Effector CD8-positive, alpha-beta T cell (primary cell): ENCODE measurements at regions not wholly inside any gene's neighbourhood (a gene's known extent, or its start where the extent isn't known, plus 50 kb on each side); places are given as distances from the start of the nearest gene placed in this dataset.

ENCODE experiments used
- DNase-seq: peaks from one replicate; lab custom pipeline; 2025; lab: John Stamatoyannopoulos, UW

DNA sequence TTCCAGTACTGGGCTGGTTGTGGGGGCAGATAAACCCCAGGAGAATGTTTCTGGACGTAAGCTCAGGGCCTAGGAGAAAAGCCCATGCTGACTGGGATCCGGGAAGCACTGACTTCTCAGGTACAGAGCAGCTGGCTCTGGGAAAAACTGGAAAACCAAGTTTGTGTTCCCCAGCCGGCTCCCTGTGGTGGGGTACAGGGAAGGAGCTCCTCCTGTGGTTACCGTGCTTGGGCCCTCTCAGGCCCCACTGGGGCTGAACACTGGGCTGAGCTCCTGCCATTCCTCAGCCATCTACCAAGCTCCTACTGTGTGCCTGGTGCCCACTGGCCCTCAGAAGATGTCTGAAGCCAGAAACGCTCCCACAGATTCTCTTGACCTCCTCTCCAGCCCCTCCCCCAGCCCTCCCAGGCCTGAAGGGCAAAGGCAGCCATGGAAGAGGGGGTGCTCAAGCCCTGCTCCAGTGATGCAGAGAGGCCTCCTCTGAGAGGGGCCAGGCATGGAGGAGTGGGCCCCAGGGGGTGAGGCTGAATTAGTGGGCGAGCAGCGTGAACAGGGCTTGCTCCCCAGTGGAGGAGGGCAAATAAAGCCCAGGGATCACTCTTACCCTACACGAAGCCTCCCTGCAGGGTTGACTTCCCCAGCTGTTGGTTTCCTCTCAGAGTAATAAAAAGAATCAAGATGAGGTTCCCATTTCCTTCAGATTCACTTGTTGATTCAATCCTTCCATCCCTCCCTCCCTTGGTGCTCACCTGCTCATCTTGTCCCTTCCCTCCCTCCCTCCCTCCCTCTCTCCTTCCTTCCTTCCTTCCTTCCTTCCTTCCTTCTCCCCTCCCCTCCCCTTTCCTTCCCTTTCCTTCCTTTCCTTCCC lies 100.0 kb downstream of the VEGFA start:
- no peak for DNase-seq

DNA sequence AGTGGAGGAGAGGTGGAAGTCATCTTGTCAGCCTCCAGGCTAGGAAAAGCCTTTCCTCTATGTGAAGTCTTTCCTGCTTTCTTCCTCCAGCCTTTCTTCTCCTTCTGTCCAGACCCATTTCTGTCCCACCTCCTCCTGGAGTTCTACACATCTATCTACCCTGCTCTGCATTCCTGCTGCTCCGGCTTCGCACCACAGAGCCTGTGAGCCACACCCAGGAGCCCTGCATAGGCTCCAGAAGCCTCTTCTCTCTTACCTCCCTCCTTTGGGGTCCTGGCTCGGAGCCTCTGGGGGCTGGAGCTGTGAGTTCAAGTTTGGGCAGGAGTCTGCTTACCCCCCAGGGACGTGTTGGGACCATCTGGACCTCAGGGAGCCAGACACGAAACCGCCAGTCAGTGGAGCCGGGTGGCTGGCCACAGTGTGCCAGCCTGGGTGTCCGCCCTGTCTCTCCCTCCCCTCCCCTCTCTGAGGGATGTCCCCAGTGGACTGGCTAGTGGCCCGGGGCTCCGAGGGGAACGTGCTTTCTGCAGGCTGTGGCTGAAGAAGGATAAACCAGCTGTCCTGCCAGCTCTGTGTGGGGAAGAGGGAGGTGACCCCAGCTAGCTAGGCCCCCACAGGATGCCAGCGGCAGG lies 99.2 kb downstream of the VEGFA start:
- no peak for DNase-seq

DNA sequence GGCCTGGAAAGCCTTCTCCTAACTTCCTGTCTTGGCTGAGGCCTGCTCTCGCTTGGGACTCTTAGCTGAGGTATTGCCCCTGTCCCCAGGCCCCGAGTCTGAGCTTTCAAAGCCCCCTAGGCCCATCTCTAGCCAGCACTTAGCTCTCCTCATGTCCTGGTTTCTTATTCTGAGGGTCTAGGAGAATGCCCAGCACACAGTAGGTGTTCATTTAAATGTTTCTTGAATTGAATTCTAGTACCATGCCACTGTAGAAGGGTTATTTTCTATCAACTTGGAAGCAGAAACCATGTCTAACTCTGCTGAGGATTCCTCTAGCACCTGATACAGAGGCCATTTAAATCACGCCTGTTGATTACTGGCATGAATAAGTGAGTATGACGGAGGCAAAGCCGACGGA lies 98.5 kb downstream of the VEGFA start:
- DNase-seq: no peak

DNA sequence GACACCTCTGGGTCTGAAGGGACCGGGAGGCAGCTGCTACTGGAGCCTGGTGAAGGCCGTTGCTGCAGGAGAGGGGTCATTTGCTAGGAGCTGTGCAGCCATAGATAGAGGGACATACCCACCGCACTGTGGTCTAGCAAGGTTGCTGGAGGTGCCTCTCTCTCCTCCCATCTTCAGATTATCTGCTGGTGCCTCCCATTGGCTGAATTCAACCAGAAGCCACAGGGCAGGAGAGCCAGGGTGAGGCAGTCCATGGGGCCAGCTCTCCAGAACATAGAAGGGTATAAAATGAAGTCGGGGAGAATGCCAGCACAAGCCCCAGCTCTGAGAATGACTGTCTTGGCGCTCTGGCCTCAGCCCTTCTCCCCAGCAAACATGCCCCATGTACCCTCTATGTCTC lies 98.0 kb downstream of the VEGFA start:
- no peak for DNase-seq

DNA sequence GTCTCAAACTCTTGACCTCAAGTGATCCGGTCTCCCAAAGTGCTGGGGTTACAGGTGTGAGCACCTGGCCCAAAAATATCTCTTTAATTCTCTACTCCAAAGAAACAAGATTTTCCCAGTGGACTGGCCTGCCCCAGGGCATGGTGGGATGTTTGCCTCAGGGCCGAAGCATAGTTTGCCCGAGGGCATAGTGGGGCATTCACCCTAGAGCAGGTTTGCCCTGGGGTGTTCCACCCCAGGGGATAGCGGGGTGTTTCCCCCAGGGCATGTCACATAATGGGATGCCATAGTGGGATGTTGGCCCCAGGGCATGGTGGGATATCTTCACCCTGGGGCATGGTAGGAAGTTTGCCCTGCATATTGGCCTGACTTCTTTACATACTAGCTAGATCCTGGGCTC lies 97.2 kb downstream of the VEGFA start:
- DNase-seq: no peak

DNA sequence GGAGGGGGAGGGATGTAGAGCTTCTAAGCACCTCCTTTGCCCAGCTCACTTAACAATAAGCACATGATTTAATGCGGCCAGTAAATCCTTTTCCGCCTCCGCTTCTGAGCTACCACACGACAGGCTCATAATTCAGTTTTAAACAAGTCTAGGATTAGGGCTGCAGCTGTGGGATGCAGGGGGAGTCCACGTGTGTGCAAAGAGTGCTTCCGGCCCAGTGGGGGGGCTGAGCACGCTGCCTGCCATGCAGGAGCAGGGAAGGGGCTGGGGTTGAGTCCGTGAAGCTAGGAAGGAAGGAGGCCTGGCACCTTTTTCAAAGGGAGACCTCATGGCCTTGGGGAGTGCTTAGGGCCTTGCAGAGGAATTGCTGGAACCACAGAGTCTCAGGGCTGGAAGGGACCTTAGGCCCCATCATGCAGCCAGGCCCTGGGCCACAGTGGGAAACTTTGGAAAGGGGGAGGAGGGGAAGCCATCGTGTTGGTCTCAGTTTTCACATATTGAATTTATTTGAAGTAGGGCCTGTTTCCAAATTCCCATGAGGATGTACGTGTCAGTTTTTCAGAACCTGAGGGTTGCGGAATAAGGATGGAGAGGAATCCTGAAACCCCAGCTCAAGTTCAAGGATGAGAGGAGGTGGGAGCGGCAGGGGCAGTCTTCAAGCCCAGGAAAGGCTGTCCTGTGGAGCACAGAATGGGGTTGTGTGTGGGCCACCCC lies 96.1 kb downstream of the VEGFA start:
- DNase-seq: no peak

DNA sequence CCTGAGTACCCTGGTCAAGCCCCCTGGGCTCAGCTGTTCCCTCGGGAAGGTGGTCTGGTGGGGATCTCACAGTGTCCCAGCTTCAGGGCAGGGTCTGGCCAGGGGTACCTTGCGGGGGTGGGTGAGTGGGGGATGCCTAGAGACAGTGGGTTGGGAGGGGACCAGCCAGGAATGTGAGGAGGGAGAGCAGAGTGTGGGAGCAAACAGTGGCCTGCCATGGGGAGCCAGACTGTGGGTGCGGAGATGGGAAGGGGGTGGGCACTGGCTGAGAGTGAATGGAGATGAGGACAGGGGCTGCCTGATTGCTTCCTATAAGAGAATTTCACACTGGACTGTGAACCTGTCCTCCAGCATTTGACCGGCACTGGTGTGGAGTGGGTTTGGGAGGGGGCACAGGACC lies 95.1 kb downstream of the VEGFA start:
- no peak for DNase-seq

DNA sequence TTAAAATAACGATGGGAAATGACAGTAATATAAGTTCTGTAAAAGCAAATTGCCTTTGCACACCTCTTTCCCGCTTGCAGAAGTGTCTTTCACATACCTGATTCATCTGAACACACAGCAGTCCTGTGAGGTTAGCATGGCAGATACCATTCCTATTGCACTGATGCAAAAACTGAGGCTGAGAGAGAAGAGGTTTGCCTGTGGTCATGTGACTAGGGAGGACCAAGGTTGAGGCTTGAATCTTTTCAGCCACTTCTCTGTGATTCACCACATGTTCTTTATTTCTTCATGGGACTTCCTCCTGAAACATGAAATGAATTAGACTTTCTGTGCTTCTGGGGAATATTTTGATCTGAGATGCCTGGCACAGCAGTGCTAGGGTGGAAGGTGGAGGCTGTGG lies 92.9 kb downstream of the VEGFA start:
- DNase-seq: no peak

DNA sequence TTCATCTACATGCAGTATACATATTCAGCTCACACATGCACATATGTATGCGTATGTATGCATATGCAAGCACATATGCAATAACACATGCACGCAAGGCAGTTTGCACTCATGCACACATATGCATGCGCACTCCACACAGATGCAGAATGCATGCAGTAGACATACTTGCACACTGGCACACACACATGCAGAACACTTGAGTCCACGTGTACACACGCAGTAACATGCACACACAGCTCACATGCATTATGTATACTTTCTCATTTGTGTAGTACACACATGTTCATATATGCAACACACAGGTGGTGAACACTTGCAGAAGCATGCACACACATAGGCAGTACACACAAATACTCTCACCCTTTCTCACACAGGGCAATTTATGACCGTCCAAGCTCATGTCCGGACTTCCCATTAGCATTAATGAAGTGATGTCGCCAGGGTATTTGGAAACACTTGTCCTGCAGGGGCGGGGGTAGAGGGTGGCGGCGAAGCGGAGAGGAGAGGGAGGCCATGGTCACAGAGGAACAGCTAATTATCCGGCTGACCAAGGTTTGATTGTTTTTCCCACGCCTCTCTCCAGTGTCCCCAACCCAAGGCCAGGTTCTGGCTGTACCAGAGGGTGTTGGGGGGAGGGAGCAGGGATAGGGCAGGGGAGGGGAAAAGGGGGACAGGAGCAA lies 91.3 kb downstream of the VEGFA start:
- DNase-seq: no peak

DNA sequence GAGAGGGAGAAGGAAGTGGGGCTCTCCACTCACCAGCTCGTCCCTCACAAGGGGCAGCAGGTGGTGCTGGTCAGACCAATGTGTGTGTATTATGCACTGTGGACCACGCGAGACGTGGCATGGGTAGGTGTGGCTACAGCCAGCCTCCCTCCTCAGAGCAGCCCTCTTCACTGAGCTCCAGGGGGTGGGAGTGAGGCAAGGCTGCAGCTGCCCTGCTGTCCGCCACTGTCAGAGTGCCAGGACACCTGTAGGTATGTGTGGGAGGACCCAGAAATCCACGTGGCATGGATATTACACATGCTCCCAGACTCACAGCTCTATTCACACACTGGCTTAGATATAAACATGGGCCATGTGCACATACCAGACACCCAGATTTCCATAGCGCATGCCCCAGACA lies 90.3 kb downstream of the VEGFA start:
- DNase-seq: no peak

DNA sequence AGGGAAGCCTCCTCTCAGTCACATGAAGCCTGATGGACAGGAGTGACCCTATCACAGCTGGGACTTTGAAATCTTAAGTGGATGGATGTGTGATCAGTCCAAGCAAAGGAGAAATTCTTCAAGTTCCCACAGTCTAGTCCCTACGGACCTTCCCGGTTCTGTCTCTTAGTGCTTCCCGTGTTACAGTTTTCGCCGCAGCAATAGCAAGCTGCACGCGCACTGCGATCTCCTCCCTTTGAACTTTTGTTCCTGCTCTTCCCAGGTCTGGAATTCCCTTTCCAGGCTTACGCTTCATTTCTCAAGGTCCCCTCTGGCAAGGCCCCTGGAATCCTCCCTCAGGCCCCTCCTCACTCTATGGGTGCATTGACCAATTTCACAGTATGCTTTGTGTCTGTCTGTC lies 89.2 kb downstream of the VEGFA start:
- no peak for DNase-seq

DNA sequence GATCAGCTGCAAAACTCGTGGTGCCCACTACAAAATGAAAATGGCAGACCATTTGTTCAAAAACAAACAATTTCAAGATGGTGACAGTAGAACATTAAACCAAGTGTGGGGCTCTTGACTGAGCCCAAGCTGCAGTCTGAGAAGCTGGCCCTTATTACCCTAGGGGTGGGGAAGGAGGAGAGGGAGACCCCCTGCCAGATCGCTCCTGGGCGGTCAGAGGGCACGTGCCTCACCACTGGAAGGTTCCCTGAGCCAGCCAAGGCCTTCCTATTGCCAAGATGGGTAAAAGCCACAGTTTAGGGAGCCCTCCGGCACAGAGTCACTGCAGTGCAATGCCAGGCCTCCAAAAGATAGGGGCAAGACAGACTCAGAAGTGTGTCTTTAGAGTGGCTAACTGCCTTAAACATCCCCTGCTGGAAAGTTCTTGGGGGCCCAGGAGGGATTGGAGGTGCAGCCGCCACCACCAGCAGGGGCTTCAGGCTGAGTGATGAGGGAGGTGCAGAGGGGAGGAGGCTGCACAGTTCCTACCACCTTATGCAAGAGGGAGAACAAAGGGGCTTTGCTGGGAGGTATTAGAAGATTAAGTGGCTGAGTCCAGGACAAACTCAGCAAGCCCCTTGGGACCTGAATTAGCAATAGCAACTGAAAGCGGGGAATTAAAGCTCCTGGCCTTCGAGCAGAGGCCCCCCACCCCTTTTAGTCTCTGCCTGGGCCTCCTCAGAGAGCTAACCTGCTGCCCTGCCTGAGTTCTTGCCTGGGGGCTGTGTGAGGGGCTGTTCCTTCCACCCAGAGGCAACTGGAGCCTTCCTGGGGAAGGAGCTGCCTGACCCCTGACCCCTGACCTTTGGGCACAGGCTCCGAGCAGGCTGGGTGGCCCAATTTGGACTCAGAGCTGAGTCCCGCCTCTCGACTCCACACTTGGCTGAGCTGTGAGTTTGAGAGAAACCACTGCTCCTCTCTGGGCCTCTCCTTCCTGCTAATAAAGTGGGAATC lies 88.4 kb downstream of the VEGFA start:
- no peak for DNase-seq

DNA sequence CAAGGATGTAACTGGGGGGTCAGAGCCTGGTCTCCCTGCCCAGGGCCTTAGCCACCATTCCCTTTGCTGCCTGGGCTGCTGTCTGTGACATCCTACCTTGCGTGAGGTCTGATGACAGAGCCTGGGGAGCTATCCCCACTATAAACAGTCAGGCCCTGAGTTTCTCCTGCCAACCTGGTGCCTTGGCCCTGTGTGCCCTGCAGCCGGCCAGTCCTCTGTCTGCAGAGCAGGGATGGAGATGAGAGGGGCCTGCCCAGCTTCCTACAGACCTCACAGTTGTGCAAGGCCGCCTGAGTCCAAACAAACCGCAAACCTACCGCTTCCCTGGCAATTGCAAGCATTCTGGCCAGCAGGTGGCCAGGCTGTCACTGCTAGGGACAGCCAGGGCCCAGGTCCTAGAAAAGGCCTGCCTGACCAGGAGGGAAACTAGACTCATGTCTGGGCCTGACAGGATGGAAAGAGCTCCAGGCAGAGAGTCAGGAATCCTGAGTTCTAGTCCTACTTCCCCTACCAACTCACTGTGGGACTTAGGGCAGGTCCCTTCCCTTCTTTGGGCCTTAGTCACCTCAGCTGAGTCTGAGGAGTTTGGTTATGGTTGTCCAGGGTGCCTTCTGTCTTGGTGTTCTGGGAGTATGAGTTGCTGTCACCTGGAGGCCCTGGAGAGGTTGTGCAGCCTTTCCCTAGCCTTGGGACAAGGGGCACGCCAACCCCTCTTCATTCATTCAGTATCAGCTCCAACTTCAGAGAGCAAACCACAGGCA lies 86.2 kb downstream of the VEGFA start:
- no peak for DNase-seq

DNA sequence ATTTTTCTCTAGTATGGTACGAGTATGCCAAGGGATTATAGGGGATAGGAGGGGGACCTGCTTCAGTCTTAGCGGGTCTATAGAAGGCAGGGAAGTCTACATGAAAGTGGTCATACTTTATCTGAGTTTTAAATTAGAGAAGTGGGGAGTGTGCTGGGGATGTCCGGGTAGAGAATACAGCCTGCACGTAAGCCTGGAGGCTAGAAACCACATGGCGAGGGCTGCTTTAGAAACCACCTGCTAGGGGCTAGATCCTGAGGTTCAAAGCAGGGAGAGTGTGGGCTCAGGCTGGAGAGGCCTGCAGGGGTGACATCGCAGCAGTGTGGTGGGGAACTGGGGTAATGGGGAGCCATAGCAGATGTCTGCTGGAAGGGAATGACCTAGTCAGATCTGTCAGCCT lies 85.2 kb downstream of the VEGFA start:
- DNase-seq: no peak

DNA sequence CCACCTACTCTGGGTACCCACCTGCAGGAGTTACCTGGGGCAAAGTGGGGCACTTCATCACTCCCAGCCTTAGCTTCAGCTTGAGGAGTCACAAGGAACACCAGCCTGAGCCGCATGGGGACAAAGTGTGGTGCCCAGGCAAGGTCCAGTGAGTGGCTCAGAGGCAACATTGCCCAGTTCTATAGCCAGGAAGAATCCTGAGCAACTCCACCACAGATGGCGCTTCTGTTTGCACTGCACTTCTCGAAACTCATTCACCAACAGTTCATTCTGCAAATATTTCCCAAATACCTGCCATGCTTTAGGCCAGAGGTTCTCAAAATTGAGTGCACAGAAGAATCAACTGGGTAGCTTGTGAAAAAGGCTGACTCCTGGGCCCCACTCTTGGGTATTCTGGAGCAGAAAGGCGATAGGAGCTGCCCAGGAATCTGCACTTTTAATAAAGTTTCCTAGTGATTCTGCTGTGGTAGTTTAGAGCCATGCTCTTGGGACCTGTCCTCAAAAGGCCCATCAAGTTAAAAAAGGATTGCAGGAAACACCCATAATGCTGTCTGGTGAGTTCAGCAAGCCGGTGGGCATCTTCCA lies 83.1 kb downstream of the VEGFA start:
- DNase-seq: no peak

DNA sequence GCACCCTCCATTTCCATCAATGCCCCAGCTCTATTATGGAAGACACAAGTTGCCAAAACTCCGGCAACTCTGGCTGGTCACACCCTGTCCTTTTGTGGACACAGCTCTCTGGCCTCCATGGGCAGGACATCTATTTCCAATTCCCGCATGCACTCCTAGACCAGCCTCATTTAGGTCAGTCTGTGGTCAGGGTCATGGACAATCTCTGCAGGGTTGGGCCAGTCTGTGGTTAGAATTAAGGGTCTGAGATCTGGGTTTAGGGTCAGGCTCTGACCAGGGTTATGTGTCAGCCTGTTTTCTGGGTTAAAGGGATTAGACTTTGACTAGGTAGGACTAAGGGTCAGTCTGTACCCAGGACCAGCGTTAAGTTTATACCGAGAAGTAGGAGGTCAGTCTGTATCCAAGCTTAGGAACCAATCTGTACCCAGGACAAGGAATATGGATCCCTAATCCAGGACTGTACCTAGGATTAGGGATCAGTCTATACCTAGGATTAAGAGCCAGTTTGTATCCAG lies 82.4 kb downstream of the VEGFA start:
- no peak for DNase-seq

DNA sequence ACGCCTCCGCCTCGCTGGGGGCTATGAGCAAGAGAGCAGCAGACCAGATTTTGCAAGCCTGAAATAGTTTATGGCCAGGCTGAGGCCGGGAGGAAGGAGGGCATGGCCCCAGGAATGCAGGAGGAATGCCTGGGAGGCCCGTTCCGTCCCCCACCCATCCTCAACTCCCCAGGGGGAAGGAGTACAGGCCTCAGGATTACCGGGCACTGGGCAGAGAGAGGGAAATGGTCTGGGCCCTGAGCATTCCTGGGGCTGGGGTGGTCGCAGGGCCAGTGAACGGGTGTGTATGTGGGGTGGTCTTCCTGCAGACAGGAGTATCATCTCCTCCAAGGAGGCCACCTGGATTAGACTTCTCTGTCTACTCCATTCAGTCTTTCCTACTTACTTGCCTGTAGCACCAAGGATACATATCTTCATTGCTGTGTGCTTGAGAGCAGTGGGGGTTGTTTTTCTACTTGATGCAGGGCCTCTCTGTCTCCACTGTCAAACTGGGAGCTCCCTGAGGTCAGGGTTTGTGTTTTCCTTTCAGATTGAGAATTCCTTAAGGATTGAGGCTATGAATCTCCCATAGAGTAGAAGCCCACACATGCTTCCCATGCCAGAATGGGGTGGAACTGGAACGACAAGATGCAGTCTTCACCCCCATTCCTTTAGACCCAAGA lies 81.3 kb downstream of the VEGFA start:
- DNase-seq: no peak

DNA sequence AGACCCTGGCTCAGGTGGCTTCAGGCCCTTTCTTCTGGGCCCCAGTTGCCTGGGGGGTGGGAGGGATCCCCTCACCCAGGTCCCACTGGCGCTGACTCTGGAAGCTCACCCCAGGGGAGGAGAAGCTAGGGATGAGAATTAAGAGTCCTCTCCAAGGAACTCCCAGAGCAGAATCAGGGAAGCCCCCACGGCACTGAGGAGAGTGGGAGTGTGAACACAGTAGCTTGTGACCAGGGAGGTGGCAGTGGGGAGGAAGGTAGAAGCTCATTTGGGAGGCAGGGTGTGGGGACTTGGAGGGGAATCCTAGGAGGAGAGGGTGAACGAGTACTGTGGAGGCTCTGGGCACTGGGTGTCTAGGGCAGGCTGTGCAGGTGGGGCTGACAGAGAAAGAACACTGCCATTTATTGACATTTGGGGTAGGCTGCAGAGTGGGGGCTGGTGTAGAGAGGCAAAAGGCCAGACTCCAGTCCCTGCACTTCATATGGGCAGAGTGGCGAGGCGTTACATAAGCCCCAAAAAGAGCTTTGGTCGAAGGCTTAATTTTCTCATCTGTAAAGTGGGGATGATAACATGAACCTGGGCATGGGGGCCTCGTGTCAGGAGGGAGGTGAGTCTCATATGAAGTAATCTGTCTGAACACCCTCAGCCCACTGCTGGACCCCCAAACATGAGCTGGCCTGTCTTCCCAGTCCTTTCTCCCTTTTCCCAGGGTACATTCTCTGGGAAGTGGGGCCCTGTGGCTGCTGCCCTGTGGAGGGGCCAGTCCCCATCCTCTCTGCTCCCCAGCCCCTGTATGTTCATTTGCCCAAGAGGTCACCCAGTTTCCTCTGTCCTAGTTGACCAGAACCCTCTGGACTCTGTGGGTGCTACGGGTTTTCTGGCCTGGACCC lies 80.5 kb downstream of the VEGFA start:
- no peak for DNase-seq
